NCI-H748 (cell line): ENCODE measurements at regions not wholly inside any gene's neighbourhood (a gene's known extent, or its start where the extent isn't known, plus 50 kb on each side); places are given as distances from the start of the nearest gene placed in this dataset.
A peak's percentile ranks its signal among the peaks of the same experiment; 100 is the strongest.

ENCODE experiments used
- DNase-seq: peaks from one replicate; lab custom pipeline; 2025; ENCODE audit not compliant: unreplicated experiment; lab: John Stamatoyannopoulos, UW

DNA sequence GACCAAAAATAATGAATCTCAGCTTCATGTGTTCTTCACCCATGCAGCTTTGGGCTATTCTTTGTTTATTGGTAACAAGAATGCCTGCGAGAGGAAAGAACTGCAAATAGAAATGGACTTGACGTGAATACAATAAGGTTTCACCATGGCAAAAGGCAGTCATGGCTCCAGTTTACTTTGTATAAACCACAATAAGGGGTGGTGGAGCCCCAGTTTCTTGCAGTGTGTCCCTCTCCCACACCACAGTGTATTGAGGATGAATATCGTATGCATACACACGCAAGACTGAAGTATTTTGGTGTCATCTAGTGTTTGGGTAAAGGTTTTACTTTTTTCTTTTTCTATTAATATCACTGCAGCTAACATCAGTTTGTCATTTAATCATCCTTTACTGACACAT, 159.7 kb upstream of the CNTN4 start:
- no peak for DNase-seq

DNA sequence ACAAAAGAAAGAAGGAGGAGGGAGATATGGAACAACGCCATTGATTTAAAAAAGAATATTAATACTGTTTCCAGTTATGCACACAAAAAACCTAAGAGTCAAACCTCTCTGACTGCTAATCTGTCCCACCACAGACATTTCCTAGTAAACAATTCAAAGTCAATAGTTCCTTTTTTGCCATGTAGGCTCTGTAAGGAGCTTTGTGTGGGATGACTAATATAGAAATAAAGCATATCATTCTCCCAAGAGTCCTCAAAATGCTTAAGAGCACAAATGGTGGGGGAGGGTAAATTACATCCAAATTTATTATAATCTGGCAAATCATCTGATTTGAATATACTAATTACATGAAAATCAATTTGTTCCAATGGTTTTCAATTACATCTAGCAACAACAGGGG, 155.9 kb upstream of the CNTN4 start:
- no peak for DNase-seq

DNA sequence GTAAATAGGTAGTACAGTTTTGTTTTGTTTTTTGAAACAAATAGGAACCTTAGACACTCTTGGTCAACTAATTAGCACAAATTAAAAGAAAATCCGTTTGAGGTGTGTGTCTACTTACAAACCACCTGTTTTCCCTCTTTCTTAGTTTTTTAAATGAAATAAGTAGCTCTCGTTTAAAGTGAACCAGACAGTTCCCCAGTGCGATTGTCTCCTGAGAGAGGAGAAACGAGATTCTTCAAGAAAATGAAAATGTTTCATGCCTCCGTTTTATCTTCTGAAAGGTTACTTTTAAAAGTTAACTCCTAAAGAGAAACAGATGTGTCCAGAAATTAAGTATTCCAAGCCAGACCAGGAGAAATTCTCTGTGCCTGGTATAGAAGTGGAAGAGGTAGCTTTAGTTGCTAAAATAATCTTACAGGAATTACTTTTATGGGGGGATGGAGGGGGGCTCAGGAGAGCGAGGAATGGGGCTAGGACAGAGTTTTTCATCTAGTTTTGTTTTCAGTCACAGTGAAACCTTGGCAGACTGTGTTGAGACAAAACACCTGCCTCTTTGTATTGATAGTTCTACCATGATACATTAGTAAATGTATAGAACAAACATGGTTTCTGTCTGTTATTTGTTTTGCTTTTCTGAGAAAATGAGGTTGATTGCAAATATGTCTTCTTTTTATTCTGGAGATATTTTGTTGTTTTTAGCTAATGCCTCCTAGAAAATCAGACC, 155.1 kb upstream of the CNTN4 start:
- DNase-seq, result peak; percentile 41

DNA sequence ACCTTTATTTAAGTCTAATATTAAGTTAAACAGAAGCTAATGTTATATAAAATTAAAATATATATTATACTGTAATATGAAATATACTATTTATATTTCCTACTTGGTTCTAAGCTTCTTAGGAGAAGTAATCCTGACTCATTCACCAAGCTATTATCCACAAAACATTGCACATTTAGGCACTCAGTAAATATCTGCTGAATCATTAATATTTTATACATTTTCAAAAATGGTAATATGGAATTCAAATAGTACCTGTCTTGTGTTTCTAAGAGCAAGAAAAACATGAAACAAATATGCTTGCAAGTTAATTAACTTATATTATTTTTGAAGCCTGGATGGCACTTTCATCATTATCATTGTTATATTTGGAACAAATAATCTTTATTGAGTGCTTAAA, 153.0 kb upstream of the CNTN4 start:
- no peak for DNase-seq

DNA sequence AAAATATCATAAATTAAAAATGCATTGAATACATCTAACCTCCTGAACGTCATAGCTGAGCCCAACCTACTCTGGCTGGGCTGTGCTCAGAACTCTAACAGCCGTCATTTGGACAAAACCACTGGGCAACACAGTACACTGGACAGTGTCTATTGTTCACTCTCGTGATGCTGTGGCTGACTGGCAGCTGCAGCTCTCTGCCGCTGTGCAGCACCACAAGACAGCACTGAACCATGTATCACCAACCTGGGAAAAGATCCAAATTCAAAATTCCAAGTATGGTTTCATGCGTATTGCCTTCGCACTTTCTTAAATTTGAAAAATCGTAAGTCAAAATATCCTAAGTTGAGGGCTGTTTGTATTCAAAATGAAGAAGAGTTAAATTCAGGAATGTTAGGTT, 145.1 kb upstream of the CNTN4 start:
- peak; percentile 6 for DNase-seq

DNA sequence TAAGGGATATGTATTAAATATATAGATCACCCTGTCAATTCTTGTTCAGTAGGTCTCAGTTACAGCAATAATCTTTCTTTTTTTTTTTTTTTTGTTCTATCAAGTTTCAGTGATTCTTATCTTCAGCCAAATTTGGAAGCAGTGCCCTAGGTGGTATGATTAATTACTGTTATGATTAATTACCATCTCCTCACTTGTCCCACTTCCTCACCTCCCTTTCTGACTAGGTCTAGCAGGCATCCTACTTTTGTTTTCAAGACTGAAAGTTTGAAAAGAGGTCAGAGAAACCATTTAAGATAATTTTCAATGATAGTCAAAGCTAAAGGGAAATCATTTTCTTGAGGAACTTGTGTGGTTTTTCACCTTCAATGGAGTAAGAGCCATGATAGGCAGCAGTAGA, 144.0 kb upstream of the CNTN4 start:
- DNase-seq, result no peak

DNA sequence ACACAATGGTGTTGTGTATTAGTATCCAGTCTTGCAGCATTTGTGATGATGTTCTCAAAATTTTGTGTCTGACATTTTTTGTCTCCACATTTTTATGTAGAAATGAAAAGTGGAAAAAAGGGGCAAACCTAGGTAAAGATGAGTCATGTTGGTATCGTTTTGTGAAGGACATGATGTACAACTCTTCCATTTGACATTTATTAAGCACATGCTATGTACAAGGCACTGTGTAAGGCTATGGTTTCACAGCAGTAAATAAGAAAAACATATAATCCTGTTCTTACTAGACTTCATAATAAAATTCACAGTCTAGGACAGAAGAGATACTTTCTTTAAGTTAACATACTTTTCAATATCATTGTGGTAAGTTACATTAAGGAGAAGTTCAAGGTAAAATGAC, 143.5 kb upstream of the CNTN4 start:
- DNase-seq, result no peak

DNA sequence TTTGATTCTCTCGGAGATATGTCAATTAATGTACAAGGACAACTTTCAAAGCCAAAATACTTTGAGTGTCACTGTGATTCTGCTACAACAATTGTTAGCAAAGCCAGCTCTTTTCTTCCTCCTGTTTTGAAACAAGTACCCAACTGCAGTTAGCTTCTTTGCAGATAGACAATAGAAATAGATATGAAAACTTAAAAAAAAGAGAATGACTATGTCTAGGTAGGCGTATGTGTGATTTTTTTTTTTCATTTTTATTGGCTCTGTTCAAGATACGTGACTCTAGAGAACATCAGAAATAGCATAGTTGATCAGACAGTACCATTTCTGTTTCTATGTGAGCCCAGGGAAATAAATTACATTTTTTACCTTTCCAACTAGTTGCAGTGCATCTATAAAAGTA, 142.9 kb upstream of the CNTN4 start:
- DNase-seq, result no peak

DNA sequence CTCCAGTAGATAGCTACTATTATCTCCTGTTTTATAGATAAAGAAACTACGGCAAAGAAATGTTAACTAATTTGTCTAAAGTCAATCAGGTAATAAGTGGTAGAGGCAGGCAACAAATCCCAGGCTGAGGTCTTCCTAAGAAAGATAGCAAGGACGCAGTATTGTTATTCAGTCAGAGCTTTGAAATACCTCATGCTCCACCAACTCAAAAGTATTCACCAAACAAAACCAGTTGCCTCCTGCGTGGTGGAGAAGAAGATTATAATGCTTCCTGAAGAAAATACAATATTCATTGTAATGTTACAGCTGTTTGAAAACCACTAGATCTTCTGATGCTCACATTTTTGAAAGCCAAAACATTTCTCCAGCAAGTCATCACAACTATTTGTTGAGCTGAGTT, 138.2 kb upstream of the CNTN4 start:
- no peak for DNase-seq

DNA sequence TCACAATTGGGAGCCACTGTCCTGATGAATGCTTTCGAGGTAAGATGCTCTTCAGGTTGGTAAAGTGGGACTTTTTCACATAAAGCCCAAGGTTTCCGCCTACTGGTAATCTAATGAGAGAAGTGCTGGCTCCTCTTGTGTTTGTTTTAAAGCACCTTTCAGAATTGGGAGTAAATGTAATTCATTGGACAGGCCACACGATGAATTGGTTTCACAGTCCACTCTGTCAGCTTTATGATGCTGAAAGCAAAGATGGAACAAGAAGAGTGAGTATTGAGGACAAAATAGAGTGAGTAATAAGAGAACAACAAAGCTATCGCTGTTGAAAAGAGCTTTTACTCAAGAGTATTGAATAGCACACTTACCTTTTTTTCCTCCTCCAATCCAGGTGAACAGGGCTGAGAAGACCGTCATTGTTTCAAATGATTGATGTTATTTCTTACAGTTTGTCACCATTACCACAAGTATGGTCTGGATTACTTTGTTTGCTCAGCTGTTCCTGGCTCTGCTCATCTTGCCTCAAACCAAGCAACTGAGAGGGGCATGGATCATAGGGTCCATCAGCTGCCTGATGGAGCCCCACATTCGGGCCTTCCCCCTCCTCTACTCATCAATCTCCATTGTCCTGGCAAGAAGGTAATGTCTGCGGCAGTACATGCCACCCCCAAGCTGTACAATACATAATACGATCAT, 136.1 kb upstream of the CNTN4 start:
- DNase-seq, result peak; percentile 98

DNA sequence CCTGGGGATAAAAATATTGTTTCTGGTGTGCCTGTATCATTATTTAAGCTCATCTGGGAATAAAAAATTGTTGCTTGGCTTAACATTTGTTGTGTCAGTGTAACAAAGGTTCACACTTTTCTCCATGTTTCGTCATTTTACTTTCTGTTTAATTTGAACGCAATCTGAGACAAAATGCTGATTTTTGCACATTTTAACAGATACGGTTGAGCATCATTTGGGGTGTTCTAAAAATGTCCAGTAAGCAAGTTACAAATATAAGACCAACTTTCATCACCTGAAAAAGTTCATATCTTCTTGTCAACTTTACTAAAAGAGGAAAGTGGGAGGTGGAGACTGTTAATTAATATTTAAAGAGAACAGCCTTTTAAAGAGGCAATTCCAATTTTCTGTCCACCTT, 134.8 kb upstream of the CNTN4 start:
- DNase-seq, result no peak

DNA sequence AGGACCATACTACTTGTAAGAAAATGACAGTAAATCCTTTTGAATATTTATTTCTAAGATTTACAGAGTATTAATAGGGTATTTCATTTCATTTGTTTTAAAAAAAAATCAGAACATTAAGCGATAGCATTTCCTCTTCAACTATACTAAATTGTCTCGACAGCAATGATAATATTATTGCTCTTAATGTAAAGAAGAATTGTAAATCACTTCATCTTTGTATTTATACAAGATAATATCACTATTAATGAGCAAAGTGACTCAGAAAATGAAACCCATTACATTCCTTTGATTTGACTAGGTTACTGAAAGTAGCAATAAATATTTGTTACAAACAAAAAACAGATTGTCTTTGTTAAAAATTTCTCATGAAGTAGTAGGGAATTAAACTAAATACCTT, 131.1 kb upstream of the CNTN4 start:
- DNase-seq, result no peak

DNA sequence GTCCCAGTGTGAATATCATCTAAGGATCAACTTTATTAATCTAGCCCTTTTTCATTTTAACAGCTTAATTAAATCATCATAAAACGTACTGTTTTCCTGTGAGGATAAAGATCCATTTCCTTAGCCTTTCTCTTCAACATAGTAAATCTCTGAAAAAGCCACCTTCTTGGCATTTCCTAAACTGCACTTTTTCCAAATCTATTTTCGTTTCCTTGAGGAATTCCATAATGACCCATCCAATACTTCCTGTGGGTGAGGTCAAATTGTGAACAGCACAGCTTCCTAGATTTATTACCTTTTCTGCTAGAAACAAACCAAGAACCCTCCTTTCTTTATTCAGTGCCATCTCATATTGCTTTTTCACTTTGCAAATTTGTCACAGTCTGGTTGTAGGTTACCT, 129.4 kb upstream of the CNTN4 start:
- DNase-seq, result no peak

DNA sequence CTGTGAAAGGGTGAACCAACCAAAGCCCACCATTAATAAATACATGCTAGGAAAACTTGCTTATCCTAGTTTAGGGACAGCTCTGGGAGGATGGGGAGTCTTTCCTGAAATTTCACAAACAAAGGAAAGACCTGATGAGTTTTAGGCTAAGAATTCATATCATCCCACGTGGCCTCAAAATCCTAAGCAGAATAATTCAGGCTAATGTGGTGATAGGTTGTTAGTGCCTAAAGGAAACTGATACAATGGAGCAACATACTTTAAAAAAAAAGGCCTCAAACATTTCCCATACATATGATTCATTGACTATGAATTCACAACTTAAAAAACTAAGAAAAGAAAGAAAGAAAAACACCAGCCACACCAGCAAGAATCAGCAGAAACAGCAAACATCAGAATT, 126.9 kb upstream of the CNTN4 start:
- DNase-seq, result no peak

DNA sequence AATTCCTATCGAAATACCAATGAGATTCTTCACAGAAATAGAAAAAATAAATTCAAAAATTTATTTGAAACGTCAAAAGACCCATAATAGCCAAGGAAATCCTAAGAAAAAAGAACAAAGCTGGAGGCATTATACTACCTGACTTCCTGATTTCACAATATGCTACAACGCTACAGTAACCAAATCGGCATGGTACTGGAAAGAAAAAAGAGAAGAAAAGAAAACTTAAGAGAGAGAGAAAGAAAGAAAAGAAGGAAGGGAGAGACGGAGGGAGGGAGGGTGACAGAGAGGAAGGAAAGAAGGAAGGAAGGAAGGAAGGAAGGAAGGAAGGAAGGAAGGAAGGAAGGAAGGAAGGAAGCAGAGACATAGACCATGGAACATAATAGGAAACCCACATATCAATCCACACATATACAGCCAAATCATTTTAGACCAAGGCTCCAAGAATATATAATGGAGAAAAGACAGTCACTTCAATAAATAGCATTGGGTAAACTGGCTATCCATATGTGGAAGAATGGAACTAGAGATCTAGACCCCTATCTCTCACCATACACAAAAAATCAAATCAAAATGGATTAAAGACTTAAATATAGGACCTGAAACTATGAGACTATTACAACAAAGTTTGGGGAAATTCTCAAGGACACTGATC, 118.6 kb upstream of the CNTN4 start:
- no peak for DNase-seq

DNA sequence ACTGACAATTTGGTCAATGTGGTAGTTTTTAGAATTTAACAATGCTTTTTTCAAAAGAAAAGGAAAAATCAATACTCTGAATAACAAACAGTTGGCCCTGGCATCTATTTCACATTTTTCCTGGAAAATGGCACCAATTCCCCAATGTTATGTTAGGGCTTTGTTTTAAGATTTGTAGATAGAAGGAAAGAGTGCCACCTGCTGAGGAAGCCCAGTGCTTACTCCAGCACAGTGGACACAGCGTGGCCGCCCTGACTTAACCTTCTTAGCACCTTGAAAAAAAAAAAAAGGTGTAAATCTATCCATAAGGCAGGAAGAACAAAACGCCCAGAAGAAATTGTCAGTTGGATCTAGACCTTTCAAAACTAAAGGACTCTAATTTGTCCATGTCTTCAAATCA, 110.7 kb upstream of the CNTN4 start:
- DNase-seq, result peak; percentile 25

DNA sequence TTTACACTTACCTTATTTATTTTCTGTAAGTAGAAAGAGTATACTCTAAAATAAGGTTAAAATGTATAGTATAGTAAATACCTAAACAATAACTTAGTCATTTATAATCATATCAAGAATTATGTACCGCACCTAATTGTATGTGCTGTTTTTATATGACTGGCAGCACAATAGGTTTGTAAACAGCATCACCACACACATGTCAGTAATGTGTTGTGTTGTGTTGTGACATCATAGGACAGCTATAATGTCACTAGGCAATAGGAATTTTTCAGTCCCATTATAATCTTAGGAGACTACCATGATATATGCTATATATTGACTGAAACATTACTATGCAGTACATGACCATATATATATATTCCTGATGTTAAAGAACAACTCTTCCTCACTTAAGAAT, 99.9 kb upstream of the CNTN4 start:
- DNase-seq, result no peak

DNA sequence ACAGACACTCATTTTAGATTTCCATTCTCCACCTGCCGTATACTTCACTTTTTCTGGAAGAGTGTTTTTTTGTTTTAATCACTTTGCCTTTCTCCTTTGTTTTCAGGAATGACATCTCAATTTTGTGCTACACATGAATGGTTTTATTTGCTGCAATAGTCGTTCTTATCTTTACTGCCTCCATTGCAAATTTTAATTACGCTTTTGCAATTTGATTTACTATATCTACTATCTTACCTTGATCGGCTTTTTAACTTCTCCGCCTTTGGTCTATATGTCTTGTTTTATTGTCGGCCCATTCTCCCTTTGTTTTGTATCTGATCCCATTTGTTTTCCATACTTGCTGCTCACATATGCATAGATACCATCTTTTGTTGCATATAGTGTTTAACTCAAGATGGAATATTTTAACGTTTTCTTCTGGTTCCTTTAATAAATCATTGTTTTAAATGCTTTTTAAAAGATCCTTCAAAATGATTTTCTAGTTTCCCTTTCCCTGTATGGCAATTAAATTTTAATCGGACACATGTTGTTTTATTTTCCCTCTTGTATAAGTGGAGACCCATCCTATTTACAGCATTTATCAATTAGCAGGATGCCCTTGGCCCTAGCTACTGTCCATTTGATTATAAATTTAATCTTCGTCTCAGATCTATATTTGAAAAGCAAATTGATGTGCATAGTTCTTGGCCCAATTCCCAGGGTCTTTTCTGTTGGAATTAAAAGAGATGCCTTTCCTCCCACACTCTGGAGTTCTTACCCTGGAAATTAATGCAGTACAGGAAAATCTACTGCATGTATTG, 97.2 kb upstream of the CNTN4 start:
- DNase-seq, result no peak

DNA sequence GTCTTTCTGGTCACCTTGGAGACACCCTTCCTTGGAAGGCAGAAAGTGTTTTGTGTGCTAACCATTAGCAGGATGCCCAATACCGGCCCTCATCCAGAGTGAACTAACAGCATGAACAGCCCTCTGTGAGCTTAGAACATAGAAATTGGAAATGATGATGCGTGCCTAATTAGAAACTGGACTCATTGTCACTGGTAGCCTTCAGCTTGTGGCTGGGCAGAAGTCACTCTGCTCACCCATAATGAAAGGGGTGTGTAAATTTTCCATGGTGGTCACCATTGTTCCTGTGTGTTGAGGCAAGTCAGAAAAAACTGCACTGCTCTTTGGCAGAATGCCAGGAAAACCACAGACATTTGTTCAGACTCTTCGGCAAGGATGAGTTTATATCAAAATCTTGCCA, 74.7 kb upstream of the CNTN4 start:
- peak; percentile 78 for DNase-seq

DNA sequence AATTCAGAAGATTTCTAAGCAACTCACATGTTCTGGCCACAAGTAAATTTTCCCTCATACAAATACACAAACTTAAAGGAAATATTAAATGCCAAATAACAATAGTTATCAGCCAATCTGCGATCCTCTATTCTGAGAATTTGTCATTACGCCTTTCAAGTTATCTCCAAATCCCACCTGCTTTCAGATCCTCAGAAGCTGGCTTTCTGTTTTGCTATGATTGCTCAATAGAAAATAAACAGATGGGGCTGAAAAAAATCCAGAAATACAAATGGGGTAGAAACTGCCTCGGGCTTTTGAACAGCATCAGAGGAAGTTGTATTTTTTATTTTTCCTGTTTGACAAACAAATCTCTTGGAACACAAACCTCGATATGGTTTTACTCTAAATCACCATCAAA, 74.0 kb upstream of the CNTN4 start:
- DNase-seq, result peak; percentile 4

DNA sequence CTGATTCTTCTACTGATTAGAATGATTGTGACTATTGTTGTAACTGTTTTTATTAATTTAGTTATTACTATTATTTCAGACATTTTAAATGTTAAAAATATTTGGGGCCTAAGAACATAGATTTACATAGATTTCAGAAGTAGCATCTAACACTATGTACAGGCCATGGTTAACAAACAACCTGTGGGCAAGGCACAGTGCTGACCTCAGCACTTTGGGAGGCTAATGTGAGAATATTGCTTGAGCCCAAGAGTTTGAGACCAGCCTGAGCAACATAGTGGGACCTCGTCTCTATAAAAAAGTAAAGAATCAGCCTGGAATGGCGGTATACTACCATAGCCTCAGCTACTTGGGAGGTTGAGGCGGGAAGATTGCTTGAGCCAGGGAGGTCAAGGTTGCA, 69.1 kb upstream of the CNTN4 start:
- DNase-seq, result no peak

DNA sequence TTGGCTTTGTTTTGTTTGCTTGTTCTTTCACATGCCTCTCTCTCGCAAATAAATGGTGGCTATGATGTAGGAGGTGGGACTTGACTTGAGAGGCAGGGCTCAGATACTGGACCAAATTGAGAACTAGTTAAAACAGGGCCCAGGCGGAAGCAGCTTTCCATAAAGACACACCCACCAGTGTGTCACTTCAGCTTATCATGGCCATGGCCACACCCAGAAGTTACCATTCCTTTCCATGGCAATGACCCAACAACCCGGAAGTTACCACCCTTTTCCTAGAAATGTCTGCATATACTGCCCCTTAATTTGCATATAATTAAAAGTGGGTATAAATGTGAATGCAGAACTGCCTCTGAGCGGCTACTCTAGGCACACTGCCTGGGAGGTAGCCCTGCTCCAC, 62.6 kb upstream of the CNTN4 start:
- DNase-seq, result no peak
